GM18870 (cell line): ENCODE measurements at regions not wholly inside any gene's neighbourhood (a gene's known extent, or its start where the extent isn't known, plus 50 kb on each side); places are given as distances from the start of the nearest gene placed in this dataset.

ENCODE experiments used
- ATAC-seq: cut with Tn5 transposase; IDR thresholded peaks from one replicate; pipeline ENCODE4 v1.9.1; 2021; ENCODE audit warnings: moderate library complexity; ENCODE audit not compliant: unreplicated experiment

DNA sequence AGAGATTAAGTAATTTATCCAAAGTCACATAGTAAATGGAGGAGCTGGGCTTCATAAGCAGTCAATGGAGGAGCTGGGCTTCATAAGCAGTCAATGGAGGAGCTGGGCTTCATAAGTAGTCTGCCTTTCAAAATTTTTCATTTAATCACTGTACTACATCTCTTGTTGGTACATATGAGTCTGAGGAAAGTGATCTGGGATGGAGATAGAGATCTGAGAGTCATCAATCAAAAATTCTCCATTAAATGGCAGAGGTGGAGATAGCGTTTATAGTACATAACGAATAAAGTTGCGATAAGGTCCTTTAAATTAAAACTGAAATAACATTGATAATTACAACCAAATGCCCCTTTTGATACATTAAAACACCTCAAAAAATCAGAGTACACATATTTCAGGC lies 189.3 kb downstream of the KLF5 start:
- ATAC-seq: no peak

DNA sequence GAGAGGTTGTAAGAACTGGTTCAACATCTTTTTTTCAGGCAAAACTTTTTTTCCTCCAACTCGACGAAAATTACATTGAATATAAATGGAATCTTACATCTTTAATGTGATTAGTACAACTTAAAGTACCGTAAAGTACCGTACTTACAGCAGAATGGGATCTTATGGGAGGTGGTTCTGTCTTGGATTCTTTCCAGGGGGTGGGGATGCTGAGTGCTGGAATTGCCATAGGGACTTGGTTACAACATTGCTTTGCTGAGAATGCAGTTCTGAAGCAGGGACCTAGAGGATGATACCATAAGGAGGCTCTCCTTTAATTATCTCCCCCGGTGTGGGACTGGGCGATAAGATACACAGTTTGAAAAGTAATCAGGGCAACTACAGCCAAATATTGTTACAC lies 186.4 kb downstream of the KLF5 start:
- no peak for ATAC-seq

DNA sequence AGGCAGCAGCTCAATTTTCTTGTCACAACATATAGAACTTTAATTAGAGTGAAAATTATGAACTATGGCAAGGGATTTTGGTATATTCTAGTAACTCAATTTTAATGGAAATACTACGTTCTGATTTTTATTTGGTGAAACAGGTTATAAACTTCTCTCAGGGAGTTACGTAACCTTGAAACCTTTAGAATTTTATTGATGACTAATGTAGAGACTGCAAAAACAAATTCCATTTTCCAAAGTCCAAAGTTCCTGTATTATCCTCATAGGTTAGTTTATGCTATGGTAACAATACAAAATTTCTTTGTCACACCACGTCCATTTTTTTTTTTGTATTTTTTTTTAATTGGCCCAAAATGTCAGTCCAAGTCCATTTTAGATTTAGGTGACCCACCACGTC lies 185.7 kb downstream of the KLF5 start:
- no peak for ATAC-seq

DNA sequence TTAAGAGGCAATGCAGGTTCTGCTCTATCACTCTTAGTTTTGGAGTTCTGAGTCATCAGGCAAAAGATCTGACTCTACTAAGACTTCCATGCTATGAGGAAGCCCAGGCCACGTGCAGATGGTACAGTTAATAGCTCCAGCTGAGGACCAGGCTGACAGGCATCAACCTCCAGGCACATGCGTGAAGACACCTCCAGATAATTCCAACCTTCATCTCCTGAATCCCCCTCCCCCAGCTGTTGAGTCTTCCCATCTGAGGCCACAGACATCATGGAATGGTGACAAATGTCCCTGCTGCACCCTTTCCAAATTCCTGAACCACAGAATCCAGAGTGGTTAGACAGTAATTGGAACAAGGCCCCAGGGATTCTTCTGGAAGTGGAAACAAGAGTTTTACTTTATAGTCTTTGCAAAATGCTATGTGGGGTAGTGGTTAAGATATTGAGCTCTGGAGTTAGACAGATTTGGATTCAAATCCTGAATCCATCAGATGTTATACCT lies 183.8 kb downstream of the KLF5 start:
- no peak for ATAC-seq

DNA sequence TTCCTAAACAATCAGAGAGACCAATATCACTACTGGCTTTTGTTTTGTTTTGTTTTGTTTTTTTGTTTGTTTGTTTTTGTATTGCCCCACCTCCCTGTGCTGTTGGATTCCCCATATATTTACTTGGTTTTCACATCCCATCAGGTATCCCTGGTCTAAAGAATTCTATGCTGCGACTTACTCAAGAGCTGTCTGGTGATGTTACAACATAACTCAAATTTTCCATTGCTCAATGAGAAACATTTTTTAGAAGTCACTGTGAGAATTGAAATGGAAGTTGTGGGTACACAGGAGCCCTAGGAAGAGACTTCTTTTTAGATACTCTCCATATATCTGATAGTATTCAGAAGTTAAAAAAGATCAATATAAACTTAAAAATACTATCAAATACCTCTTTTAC lies 181.4 kb downstream of the KLF5 start:
- no peak for ATAC-seq

DNA sequence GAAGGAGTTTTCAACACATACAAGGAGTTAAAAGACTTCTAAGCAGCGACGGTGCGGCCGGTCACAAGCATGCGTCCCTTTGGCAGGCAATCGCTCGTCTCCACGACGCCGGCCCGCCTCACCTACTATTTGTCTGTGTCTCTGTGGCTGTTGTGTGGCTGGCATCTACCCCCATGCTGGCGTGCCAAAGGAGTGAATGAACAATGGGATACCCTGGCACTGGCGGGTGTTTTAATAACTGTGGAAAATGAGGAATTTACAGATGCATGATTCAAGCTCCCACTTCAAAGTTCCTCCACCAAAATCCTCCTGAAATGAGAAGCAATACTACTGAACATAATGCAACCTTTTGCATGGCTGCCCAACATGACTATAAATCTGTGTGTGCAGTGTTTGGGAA lies 176.6 kb downstream of the KLF5 start:
- ATAC-seq: no peak

DNA sequence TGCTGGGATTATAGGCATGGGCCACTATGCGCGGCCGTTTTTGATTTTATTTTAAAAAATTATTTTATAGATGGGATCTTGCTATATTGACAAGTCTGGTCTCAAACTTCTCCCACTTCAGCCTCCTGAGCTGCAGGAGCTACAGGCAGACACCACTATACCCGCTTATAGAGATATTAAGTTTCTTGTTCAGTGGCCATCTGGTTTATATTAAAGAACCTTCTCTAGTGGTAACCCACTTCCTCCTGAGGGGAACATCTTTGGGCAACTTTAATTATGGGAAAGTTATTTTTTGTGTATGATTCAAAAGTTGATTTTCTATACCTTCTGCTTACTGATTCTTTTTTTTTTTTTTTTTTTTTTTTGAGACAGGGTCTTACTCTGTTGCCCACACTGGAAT lies 172.7 kb downstream of the KLF5 start:
- no peak for ATAC-seq

DNA sequence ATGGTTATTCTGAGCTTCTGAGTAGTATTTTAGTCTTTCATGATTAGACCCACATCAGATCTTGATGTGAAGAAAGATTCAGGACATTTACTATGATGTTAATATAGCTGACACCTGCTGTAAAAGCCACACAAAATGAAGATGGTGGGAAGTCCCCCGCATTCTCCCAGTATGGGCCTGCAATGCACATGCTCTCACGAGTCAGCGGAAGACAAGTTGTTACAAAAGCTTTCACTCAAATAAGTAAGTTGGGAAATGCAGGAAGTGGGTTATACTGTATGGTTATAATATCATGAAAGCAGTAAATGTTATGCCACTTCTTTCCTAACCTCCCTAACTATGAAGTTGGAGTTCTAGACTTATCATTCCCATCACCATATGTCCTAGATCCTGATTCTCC lies 171.9 kb downstream of the KLF5 start:
- peak; percentile 53 for ATAC-seq

DNA sequence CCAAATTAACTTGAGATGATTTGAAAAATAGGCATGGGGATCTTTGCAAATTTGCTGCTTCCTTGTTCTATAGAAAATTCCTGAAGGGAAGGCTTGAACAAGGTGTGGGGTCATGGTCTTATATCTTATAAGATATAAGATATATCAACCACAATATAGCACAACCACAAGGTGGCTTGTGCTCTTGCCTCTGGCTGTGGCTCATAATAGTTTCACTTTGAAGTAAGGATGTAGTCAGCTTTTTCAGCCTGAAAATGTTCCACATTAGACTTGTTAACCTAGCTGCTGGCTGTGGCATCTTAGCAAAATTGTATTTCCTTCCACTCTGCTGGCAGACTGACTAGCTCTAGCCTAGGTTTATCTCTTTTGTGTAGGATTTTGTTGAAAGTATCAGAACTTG lies 169.7 kb downstream of the KLF5 start:
- no peak for ATAC-seq

DNA sequence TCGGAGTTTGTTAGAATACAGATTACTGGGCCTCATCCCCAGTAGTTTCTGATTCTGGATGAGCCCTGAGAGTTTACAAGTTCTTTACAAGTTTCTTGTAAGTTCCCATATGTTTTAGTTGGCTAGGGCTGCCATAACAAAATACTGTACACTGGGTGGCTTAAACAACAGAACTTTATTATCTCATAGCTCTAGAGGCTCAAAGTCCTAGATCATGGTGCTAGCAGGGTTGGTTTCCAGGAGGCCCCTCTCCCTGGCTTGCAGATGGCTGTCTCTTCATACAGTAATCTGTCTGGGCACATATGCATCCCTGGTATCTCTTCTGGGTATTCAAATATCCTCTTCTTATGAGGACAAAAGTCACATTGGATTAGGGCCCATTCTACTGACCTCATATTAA lies 167.2 kb downstream of the KLF5 start:
- ATAC-seq: no peak

DNA sequence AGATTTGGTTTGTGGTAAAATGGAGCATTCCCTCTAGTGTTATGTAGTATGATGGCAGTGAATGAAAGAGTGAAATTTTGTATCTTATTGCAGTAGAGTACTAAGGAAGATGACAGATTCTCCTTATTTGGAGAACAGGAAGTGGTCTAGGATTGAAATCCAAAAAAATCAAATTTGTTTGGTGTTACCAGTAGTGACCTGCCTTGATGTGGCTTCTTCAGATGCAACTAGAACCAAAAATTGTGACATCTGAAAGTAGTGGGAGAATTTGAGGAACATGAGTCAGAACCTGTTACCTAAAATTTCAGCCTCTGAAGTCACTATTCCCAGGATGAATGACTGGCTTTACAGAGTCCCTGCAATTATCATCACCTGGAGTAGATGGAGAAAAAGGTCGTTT lies 165.9 kb downstream of the KLF5 start:
- peak; percentile 26 for ATAC-seq

DNA sequence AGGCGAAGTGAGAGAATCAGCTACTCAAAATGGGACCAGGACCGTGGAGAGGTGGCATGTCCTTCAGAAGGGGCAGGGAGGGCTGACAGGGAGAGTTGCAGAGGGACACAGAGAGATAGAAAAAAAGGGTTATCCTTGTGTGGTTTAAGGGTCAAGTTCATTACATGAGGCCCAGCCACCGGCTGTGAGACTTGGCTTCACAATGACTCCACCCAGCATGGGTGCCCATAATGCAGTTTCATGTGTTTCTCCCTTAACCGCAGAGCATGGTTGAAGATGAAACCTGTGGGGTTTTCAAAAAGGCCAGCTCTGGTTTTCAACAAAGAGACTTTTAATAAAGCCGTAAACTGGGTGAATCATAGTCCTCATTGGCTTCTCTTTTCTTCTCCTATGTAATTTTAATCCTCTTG lies 164.6 kb downstream of the KLF5 start:
- ATAC-seq: peak; percentile 96

DNA sequence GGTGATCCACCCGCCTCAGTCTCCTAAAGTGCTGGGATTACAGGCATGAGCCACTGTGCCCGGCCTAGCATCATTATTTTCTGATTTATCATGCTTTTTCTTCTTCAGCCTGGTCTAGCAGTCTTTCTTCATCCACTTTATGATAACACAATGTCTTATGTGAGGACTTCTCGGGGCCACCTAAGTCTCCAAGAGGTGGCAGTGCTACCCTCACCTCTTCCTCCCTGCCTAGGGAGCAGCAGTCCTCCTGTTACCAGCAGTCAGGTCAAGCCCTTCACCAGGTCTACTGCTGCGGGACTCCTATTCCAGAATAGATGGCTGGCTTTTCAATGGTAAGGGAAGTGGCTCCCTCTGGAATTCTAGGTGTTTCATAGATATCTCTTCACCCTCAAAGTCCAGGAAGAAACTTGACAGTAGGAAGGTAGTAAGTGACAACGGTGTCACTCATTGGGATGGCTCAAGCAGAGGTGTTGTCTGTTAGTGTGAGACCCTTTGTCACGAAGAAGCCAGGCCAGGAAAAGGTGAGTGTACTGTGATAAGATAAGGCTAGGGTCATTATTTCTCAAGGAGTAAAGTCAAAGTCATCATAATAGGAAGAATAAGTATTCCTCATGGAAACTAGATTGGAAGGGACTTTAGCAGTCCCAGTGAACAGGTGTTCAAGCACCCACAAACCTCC lies 164.0 kb downstream of the KLF5 start:
- no peak for ATAC-seq

DNA sequence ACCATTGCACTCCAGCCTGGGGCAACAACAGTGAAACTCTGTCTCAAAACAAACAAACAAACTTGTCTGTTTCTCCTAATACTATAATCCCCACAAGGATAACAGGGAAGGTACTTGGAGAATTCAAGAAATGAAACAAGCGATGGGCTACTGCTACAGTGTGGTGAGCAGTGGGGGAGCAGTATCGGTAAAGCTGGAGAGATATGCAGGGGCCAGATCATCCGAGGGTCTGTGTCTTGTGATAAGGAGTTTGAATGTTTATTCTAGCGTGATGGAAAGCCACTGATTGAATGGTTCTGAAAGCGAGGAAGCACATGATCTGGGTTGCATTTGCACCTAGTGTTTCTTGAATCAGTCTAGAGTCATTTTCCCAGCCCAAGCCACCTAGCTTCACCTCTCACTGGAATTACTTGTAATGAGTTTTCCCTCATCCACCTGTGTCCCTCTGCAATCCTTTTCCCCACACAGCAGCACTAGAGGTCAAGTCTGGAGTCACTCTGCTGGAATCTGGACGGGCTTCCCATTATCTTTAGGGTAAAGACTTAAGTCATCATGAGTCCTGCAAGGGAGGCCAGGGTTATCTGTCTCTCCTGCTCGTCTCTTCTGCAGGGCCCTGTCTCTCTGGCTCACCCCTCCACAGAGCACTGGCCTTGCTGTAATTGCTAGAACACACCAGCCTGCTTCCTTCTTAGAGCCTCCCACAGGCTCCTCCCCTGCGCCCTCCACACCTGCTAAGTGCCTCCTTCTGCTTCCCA lies 162.3 kb downstream of the KLF5 start:
- no peak for ATAC-seq

DNA sequence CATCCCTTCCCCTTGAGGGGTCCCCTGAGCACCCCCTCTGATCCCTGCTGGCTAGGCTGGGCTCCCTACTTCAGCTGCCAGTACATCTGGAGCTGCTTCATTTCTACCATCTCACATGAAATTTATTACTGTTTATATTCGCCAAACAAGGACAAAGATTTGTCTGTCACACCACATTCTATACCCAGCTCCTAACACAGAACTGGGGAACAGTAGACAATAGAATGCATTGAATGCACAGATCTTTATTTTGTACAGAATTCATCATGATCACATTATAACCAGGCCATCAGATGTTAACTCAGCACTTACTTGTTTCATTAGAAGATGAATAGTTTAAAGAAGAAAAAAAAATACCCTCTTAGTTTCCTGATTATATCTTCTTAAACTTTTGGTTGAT lies 159.4 kb downstream of the KLF5 start:
- ATAC-seq: no peak

DNA sequence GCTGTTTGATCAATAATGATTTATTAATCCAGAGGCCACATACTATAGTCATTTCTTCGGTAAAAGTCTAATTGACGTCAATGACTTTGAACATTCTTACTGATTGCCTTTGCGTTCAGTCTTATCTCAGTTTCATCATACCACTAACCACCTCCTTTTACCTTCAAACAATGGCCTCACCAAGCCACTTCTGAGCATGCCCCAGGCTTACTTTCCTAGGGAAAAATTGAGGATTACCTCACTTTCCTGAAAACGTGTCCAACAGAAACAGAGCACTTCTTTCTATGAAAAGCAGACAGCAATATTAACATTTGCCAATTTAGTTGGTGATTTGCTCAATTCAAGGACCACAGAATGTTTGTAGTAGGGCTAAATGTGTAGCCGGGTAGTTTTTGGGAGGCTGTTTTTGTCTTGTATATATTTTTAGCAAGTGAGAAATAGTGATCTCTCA lies 157.6 kb downstream of the KLF5 start:
- ATAC-seq: no peak

DNA sequence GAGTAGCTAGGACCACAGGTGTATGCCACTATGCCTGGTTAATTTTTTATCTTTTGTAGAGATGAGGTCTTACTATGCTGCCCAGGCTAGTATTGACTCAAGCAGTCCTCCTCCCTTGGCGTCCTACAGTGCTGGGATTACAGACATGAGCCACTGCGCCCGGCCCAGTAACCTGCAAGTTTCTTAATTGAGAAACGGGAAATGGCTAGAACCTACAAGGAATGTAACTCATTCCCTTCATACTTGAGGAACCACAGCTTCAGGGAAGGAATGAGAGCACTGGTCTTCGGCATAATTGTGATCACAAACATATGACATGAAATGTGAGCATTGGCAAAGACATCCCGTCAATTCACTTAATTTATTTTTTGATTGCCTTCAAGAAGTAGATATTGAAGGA lies 157.0 kb downstream of the KLF5 start:
- no peak for ATAC-seq

DNA sequence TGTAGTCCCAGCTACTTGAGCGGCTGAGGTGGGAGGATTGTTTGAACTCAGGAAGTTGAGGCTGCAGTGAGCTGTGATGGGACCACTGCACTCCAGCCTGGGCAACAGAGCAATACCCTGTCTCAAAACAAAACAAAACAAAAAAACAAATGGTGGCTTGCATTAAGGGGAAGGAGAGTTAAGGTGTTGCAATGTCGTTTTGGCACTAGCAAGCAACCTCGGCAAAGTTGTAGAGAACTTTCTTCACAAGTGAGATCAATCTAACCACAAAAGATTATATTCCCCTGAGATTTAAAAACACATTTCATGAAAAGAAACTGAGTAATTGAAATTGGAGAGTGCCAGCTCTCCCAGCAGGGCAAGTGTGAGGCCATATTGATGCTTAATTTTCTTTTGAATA lies 153.7 kb downstream of the KLF5 start:
- no peak for ATAC-seq

DNA sequence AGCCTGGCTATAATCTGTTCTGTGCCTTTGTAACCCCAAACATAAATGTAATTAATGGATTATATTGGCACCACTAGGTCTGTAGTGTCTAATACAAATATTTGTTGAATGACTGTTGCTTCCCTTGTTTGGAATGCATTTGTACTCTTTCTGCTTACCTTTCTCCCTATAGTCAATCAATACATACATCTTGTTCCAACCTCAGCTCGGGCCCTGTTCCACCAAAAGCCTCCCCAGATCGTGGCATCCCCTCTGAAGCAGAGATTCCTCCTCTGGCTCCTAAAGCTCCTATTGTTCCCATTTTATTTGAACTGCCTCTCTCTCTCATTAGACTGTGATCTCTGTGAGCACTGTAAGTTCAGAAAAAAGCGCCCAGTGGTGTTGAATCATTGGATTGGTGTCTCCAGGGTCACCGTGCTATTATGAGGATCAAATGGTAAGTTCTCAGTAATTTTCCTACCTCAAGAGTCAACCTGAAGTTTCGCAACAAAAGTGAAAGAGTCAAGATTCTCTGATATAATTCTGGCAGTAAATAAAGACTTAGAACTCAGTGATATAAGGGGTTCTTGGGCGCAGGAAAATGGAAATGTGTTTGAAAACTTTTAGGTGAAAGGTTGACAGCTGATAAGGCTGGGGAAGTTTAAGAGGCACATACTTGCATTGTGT lies 151.5 kb downstream of the KLF5 start:
- ATAC-seq: no peak

DNA sequence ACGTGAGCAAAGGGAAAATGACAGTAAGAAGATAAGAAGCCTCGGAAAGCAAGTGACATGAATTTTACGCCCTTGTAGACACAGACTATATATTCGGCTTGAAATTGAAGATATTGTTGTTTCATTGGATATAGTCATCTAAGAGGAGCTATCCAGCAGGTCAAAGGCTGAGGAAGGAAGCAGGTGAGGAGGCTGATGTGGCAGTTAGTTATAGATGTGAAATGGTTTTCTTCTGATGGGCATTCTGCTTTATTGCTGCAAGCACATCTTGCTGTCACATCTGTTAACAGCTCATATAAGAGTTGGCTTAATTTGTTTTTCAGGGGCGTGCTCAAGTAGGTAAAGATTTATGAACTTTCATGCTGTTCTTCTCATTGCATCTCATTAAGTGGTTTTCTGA lies 146.1 kb downstream of the KLF5 start:
- ATAC-seq: no peak

DNA sequence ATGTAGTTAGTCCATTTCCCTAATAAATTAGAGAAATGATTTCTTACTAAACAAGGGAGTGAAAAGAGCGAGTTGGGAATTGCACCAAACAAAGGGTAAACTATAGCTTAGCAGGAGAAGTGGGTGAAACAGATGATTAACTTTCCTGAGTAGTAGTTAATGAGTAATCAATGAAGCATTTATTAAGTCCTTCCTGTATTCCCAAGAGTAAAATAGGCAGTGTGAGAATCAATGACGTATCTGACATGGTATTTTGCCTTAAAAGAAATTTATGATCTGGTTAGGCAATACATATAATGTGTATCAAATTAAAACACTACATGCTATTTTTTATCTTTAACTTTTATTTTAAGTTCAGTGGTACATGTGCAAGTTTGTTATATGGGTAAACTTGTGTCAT lies 142.8 kb downstream of the KLF5 start:
- no peak for ATAC-seq

DNA sequence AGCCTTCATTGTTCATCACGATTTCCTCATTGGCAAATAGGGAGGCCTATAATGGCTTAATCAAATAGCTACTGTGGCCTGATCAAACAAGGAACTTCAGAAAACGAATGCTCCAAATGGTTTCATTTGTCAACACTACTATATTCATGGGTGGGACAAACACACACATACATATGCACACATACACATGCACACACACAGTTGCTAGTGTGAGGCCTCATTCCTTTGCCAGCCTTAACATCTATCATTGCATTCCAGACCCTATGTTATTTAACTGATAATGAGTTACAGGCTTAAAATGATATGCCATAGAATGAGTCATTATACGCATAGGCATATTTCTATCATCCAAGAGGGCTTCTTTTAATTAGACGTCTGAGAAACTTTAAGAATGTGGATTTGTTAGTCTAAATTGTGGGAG lies 140.2 kb downstream of the KLF5 start:
- ATAC-seq: no peak
